ENCODE measurements at regions not wholly inside any gene's neighbourhood (a gene's known extent, or its start where the extent isn't known, plus 50 kb on each side); places are given as distances from the start of the nearest gene placed in this dataset.
"Not testable (repeated sequence)": the region's sequence is repeated elsewhere in the genome, so short reads cannot be mapped to it uniquely, and the experiment has no call there.

DNA sequence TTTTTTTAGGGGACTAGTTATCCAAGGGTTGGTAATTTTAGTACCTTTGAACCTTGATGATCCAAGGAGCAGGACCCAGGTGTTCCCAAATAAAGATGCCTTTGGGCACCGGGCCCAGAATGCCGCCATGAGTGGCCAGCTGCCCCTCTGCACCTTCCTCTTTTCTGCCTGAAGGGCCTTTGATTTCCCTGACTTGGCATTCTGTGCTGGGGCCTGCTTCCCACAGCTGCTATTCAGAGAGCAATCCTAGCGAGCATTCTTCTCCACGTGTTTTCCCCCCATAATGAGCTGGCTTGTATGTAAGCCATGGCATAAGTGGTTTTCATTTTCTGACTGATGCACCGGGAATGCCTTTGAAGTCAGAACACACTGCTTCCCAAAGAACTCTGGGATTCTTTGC, 77.6 kb upstream of the FAM72C start:
- not testable (repeated sequence) for DNase-seq (ENCODE audit: low spot score); H3K27me3 Mint-ChIP-seq; H3K36me3 Mint-ChIP-seq; H3K4me1 Mint-ChIP-seq (ENCODE audit: low read depth in 2 of 2); ATAC-seq; H3K9me3 Mint-ChIP-seq; H3K4me3 Mint-ChIP-seq; H3K27ac Mint-ChIP-seq

DNA sequence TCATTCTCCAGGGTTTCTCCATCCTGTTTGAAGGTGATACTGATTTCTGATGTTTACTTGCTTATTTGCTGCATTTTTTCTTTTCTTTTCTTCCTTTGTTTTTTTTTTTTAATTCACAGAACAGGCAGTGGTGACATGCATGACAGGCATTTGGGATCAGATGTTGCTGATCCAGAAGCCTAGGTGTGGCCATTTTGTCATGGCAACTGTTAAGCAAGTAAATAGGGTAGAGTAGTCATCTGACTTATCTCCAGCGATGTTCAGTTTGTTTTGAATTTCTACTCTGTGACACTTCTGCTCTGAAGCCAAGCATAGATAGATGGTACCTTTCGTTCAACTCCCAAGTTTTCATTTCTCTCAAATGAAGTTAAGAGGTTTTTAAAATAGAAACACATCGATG, 74.9 kb upstream of the FAM72C start:
- H3K27ac Mint-ChIP-seq; H3K9me3 Mint-ChIP-seq; ATAC-seq; H3K4me3 Mint-ChIP-seq; H3K27me3 Mint-ChIP-seq; DNase-seq (ENCODE audit: low spot score); H3K36me3 Mint-ChIP-seq; H3K4me1 Mint-ChIP-seq (ENCODE audit: low read depth in 2 of 2): not testable (repeated sequence)

DNA sequence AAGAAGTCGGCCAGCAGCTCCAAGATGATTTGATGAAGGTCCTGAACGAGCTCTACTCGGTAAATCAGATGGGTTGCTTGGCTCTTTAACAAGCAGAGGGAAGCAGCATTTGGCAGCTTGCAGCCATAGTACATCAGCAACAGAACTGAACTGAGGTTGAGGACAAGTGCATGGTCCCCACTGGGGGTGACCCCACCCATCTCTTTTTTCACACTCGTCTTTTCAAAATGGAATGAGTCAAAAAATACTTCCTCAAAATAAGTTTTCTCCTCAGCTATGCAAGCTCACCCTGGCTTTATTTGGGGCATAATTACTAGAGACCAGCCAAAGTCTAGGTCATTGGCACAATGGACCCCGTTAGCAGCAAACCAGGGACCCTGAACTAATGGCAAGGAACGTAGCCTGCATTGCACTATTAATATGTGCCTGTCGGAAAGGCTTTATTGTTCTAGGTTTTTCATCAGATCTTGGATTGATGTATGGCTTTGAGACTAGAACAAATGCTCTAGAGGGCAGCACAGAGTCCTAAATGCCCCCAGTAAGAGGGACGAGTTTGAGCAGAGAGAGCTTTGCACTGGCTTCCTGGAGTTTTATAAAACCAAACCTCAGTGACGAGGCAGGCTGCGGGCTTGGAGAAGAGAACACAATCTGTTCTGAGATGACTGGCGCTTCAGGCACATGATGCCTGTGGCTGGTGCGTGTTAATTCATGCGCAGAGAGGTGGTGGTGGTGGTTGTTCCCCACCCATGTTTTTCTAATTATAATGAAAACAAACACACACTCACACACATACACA, 74.2 kb upstream of the FAM72C start:
- not testable (repeated sequence) for H3K36me3 Mint-ChIP-seq; H3K27ac Mint-ChIP-seq; H3K27me3 Mint-ChIP-seq; H3K4me1 Mint-ChIP-seq (ENCODE audit: low read depth in 2 of 2); H3K4me3 Mint-ChIP-seq; H3K9me3 Mint-ChIP-seq
- ATAC-seq (peak; percentile 91 to 95), DNase-seq (ENCODE audit: low spot score) (peak; percentile 55)

DNA sequence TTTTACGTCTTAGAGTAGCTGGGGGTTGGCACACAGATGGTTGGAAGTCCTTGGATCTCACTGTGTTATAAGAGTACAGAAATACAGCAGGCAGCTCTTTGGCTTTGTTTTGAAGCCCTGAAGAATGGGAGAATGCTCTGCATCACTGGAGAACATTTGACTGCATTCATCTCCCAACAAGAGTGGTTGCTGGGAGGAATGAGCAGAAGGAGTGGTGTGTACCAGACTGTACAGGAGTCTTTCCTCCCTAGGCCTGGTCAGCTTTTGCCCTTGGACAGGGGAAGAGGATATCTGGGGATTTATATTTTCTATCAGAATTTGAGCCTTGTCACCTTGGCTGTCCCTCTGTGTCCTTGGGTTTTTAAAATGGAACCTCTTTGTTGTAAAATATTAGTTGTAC, 70.5 kb upstream of the FAM72C start:
- H3K4me1 Mint-ChIP-seq (ENCODE audit: low read depth in 2 of 2), result not testable (repeated sequence)

DNA sequence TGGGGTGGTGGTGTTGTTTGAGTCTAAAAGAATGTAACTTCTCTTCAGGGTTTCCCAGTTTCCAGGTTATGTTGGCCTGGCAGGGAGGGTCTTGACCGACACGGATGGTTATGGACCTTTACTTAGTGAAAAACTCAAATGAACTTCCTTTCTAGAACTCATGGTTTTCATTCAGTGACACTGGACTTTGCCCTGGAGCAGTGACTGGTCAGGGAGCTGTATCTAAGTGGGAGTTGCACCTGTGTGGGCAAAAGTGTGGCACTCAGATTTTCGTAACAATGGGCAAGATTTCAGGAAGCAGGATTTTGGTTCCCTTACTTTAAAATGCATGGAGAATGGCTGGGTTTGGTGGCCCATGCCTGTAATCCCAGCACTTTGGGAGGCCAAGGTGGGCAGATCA, 68.5 kb upstream of the FAM72C start:
- not testable (repeated sequence) for H3K36me3 Mint-ChIP-seq; H3K27me3 Mint-ChIP-seq; H3K9me3 Mint-ChIP-seq; H3K4me3 Mint-ChIP-seq; DNase-seq (ENCODE audit: low spot score); H3K27ac Mint-ChIP-seq; H3K4me1 Mint-ChIP-seq (ENCODE audit: low read depth in 2 of 2); ATAC-seq

More for the DNA sequence above, 70.5 kb upstream of the FAM72C start:
- not testable (repeated sequence) for H3K36me3 Mint-ChIP-seq; H3K27me3 Mint-ChIP-seq; H3K4me3 Mint-ChIP-seq; DNase-seq (ENCODE audit: low spot score); H3K9me3 Mint-ChIP-seq; H3K27ac Mint-ChIP-seq; ATAC-seq

DNA sequence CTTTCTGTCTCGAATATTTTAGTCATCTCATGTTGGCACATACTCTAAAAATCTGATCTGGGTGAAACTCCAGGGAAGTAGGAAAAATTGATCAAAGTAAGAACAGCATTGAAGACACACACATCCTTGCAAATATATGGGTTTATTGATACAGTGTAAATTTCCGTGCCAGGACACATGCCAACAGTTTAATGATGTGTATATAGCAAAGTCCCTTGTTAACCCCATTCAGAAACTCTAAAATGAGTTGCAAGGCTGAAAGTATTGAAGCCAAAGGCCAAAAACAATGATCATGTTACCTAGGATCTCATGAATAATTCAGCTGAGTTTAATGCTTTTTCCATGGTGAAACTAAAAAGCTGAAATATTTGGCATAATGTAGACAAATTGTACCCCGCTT, 62.3 kb upstream of the FAM72C start:
- H3K4me1 Mint-ChIP-seq (ENCODE audit: low read depth in 2 of 2); H3K36me3 Mint-ChIP-seq; DNase-seq (ENCODE audit: low spot score); H3K9me3 Mint-ChIP-seq; H3K27ac Mint-ChIP-seq; H3K27me3 Mint-ChIP-seq; ATAC-seq; H3K4me3 Mint-ChIP-seq: not testable (repeated sequence)

DNA sequence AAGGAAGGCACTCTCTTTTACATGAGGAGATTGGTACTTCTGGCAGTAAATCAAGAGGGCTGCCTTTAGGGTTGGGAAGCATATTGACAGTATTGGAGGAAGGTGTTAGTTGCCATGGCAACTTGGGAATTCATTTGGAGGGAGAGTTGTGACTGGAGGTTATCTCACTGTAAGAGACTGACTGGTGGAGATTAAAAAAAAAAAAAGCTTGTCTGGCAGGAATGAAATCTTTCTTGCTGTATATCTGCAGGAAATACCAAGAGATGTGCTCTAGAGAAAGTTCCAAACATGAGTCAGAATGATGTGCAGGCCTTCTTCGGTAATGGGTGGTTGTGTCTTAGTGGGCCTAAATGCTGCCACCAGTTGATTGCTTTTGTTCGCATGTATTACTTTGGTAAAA, 59.8 kb upstream of the FAM72C start:
- not testable (repeated sequence) for H3K4me3 Mint-ChIP-seq; H3K27ac Mint-ChIP-seq; H3K9me3 Mint-ChIP-seq; H3K27me3 Mint-ChIP-seq; DNase-seq (ENCODE audit: low spot score); ATAC-seq; H3K36me3 Mint-ChIP-seq; H3K4me1 Mint-ChIP-seq (ENCODE audit: low read depth in 2 of 2)

DNA sequence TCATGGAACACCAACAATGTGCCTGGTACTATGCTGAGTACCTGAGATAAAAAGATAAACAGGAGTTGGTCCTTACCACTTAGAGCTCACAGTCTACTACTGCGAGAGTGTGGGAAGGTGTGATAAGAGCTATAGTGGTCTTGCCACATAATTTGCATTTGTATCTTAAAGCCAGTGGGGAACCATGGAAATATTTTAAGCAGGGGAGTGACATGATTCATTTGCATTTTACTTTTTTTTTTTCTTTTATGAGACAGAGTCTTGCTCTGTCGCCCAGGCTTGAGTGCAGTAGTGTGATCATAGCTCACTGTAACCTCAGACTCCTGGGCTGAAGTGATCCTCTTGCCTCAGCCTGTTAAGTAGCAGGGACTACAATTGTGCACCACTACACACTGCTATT, 54.2 kb upstream of the FAM72C start:
- H3K27ac Mint-ChIP-seq; DNase-seq (ENCODE audit: low spot score); H3K4me1 Mint-ChIP-seq (ENCODE audit: low read depth in 2 of 2); H3K27me3 Mint-ChIP-seq; H3K9me3 Mint-ChIP-seq; H3K4me3 Mint-ChIP-seq; H3K36me3 Mint-ChIP-seq: not testable (repeated sequence)
- ATAC-seq, result peak; percentile 91 to 94

DNA sequence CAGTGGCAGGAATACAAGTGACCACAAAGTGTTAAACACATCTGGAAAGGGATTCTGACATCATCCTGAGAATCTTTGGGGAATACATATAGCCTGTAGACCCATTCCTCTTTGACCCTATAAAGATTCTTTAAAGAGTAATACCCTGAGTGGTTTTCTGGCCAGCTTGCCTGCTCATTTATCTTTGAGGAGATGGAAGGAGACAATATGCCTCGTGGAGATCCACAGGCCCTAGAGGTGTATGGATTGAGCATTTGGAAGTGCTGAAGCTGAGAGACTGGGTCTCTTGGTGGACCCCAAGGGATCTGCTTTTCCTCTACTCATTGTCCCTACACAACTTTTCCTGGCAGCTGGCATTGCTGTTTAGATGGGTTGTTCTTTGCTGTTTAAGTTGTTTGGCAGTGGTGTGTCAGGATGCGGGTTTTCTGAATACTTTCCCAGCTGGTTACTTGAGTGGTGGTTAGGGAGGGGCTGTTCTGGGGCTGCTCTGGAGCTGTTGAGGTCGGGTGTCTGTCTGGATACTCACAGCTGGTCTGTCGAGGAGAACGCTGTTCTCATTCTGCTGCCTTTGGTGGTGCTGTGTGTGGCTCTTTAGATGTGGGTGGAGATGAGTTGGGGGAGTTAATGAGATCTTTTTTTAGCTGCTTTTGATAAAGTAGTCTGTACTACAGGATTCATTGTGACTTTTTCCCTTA, 50.1 kb upstream of the FAM72C start:
- not testable (repeated sequence) for ATAC-seq; H3K9me3 Mint-ChIP-seq; H3K4me3 Mint-ChIP-seq; H3K4me1 Mint-ChIP-seq (ENCODE audit: low read depth in 2 of 2); DNase-seq (ENCODE audit: low spot score); H3K27me3 Mint-ChIP-seq; H3K27ac Mint-ChIP-seq; H3K36me3 Mint-ChIP-seq
